ENCODE measurements at regions not wholly inside any gene's neighbourhood (a gene's known extent, or its start where the extent isn't known, plus 50 kb on each side); places are given as distances from the start of the nearest gene placed in this dataset.
"Not testable (repeated sequence)": the region's sequence is repeated elsewhere in the genome, so short reads cannot be mapped to it uniquely, and the experiment has no call there.

DNA sequence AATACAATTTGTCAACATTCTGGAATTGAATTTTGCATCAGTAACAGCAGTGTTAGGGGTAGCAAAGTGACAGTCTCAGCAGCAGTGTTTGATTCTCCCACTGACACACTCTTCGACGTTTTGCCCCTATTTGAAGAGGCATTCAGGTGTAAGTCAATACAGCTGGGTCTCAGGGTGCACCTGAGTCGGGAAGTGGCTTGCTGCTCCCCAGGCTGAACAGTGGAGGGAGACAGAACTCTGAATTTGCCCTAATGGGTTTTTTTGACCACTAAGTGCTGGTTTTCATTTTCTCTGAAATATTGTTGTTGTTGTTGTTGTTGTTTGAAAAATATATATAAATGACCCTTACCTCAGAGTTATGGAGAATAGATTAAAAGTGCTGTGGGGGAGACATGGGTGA, 223.2 kb downstream of the TLR4 start:
- intact Hi-C loops (cut with DNase I) = no loop called here
- ATAC-seq (no peak), DNase-seq (no peak)

DNA sequence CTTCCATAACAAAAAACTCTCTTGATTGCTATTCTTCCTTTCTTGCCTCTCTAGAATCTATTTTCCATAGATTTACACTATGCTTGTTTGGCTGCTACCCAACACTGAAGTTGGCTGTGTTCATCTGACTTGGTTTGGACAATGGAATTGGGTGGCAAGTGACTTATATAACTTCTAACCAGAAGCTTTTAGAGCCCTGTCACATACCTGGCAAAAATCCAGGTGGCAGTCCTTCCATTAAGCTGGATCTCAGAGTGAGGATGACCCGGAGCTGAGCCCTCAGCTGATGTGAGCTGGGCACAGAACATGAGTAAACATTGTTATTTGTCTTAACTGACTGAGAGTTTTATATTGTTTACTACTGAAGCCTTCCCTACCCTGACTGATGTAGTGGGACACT, 225.7 kb downstream of the TLR4 start:
- intact Hi-C loops (cut with DNase I) = no loop called here
- peak in 1 of 2 donors; percentile 23 for ATAC-seq
- DNase-seq = no peak

DNA sequence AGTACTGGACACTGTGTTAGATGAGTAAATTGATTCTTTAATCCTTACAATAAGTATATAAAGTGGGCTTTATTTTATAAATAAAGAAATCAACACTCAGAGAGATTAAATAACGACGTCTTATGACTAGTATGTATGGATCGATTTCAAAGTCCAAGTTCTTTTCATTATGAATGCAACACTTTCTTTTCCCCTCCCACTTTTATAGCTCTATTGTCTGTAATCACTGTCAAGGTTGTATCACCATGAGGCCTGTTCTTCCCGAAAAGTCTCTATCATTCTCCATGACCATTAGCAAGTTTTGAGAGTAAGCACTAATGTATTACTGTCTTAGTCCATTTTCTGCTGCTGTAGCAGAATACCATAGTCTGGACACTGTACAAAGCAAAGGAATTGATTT, 228.4 kb downstream of the TLR4 start:
- intact Hi-C loops (cut with DNase I) = no loop called here
- ATAC-seq (no peak), DNase-seq (no peak)

DNA sequence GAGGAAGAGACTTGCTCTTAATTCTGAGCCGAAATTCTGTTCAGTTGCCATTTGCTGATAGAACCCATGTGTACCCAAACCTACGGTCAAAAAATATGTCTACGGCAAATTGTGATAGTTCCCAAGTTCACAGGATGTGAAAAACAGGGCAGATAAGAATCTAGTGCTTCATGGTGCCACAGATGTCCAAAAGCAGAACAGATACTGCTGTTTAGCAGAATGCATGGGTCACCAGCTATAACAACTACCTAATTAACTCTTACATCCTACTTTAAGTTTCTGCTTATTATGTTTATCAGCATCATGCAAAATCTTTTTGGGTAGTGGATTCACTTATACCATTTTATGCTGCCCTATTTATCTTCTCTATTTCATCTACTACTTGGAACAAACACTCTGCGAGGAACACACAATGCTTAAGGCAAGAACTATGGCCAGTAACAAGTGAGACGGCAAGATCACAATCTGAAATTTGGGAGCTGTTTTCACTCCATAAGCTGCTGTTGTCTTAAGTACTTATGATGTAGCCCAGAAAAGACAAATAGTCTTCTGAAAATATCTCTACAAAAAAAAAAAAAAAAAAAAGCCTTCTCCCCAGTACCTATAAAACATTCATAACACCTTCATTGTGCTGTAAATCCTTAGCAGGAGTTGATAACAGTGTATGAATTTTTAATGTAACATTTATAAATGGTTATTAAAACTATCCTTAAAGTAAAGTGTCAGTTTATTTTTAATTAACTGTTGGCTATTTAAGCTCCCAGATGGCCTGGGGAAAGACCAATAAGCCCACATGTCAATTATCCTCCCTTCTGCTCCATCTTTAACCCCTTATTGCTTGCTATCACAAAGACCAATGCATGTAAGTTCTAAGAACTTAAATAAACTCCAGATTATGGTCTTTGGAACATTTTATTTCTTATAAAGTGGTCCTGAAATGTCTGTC, 232.3 kb downstream of the TLR4 start:
- no peak for ATAC-seq

DNA sequence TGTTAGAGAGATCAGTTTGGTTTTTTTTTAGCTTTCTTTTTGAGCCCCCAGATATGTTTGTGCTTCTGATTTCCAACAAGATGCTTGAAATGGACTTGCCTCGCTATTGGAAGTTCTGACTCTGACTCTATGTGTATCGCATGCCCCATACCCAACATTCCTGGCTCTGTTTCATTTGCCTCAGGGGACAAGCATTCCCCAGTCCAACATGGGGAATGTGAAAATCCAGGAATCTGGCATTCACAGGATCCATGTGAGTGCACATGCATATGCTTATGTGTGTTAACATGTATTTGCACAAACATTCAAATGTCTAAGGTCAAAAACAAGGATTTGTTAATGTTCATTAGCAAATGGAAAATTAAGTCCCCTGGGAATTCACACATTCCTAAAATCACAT, 233.9 kb downstream of the TLR4 start:
- ATAC-seq = no peak
- DNase-seq = no peak
- intact Hi-C loops (cut with DNase I) = no loop called here

More for the DNA sequence above, 232.3 kb downstream of the TLR4 start:
- DNase-seq = no peak
- intact Hi-C loops (cut with DNase I) = no loop called here

DNA sequence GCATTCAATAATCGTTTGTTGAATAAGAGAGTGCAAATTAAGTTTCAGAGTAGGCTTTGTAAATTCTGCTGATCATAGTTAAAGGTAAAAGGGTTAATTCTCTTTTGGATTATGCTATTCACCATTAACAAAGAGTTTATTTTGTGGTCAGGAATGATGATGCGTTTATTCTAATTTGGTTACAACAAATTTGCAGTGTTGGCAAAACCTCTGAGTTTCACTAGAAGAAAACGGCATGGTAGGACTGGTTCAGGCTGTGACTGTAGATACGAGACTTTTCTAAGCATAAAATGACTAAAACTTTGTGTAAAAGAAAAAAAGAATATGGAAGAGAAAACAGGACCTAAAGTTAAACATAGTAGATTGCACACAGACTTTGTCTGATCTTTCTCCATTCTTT, 234.7 kb downstream of the TLR4 start:
- ATAC-seq = no peak
- no peak for DNase-seq
- intact Hi-C loops (cut with DNase I) = no loop called here

DNA sequence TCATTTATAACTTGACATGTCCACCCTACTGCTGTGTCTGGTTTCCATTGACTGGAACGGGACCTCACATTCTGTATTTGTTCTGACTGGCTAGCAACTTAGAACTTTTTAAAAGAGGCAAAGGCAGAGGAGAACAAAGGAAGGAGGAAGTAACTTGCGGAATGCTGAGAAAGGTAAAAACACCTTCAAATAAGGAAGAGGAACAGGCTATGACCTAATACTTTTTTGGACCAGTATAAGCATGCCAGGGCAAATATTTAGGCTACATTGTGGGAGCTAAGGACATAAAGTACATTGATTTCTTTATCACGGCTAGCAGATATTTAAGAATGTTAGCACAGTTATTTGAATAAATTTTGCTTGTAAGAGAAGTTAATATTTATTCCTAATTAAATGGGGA, 240.5 kb downstream of the TLR4 start:
- intact Hi-C loops (cut with DNase I) = not testable (repeated sequence)

DNA sequence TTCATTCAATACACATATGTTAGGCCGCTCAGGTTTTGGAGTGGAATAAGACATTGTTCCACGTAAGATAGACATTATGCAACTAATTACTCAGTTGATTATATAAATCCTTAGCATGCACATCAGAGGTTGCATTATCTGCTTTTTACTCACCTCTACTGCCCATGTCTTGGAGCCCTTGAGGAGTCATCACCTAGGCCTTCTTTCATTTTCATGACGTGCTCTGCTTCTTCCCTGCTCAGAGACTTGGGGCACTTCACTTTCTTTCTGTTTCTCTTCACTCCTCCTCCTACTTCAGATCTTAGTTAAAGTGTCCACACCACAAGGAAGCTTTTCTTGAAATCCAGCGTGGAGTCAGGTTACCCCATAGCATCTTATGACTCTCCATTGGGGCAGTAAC, 241.1 kb downstream of the TLR4 start:
- intact Hi-C loops (cut with DNase I) = no loop called here
- DNase-seq (no peak), ATAC-seq (no peak)

More for the DNA sequence above, 240.5 kb downstream of the TLR4 start:
- not testable (repeated sequence) for DNase-seq, ATAC-seq

DNA sequence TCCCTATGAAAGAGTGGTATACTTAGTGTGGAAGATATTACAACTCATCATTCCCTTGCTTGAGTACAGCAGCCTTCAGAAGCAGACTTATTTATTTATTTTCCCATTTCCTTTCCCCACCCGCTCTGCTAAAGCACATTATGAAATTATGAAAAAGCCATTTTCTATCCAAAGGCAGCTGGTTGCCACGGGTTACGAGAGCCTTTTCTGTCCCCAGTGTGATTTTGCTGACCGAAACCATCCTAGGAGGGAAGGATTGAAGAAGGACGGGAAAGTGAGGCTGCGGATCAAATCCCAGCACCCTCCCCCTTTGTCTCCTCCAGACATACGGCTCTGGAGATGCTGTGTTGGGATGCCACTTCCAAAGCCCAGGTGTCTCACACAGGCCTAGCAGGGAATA, 246.9 kb downstream of the TLR4 start:
- no peak for ATAC-seq
- intact Hi-C loops (cut with DNase I) = no loop called here
- no peak for DNase-seq

DNA sequence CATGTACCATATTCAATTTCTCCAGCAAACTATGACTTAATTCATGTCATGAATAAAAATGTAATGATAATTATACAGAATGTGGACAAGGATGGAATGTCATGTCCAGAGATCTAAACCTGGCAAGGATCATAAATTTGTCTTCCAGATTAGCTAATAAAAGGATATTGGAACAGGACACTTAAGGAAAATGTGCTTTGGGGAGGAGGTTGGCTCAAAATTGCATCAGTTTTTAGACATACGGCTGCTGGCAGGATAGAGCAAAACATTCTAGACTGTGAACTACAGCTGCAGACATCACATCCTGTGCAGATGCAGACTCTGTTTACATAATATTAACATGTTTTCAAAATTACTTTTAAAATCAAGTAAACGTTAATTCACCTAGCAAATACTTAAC, 248.4 kb downstream of the TLR4 start:
- intact Hi-C loops (cut with DNase I) = no loop called here
- DNase-seq (no peak), ATAC-seq (no peak)

DNA sequence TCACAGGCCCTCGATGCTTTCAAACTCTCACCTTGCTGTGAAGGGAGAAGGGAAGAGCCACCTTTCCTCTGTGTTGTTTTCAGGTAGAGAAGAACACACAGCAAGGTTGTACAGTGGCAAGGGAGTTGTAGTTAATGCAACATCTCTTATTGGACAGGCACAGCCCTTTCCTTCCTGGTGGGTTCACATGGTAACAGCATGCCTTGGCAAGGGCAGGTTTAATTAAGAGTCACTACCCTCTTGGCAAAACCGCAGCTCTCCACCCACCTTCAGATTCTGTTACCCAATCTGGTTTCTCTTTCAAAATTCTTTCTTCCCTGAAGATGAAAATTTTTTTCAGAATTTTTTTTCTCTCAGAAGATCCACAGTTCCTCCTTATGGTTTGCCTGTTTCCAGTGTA, 253.1 kb downstream of the TLR4 start:
- ATAC-seq (peak; percentile 32 to 81), DNase-seq (no peak)
- intact Hi-C loops (cut with DNase I) = no loop called here

DNA sequence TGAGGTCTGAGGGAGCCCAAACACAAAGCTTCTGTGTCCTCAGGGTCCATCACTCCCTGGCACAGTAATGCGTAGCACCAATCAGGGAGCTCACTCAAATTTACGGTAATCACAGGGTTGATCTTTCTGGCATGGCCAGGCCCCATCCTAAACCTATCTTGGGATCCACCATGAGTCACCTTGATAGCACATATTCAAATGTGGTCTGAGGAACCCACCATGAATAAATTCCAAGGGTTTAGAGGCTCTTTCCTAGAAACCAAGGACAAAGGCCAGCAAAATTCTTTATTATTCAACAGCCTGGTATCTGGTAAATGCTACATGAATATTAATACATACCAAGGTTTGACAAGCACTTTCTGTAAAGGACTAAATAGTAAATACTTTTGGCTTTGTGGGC, 254.5 kb downstream of the TLR4 start:
- intact Hi-C loops (cut with DNase I) = no loop called here
- no peak for DNase-seq
- ATAC-seq = no peak

DNA sequence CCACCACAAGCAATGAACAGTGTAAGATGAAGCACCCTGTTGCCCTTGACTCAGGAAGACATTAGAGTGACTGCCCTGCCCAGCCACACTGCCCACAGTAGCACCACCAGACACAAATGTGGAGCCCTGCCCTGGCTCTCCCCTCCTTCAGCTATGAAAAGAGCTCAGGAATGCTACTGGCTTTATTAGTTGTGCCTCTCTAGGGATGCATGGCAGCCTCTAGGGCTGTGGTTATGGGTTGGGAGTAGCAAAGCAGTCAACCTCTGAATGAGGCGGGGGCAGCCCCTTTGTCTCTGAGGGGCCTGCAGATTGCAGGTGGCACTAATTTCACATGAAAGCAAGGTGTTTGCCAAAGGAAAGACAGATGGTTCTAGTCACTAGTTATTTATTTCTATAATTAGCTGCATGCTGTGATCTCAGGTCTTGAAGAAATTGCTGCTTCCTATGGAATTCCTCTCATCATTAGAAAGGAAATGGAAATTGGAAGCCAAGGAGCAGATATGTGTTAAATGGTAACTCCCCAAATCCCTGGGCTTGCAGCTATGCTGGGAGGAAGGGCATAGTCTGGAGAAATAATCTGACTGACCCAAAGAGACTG, 259.4 kb downstream of the TLR4 start:
- intact Hi-C loops (cut with DNase I) = no loop called here
- ATAC-seq = no peak
- no peak for DNase-seq

DNA sequence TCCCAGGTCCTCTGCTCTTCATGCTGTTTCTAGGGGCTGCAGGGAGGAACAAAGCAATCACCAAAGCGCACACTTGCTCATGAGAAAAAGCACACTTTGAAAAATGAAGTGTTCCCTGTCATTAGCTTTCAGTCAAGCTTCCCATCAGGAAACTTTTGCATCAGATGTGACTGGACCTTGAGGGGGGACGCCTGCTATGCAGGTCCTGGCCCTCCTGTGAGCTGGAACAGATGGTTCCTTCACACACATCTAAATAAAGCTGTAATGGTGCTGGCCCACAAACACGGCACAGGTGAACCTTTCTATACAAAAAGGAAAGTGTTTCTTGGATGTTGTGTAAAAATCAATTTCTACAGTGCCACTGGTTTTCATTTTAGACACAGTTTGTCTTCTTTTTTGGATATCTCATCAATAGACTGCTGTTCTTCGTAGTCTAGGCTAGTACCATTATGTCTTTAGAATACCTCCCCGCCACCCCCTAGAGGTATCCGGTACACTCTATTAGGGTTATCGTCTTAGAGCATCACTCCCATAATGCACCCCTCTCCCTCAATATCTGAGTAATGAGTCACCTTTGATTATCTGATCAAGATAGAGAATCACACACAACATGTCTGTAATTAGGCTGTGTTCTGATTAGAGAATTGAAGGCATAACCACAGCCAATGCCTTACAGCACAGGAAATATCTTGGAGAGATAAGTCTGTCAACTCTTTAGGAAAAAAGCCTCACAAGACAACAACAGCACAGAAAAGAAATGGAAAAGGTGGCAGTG, 266.3 kb downstream of the TLR4 start:
- ATAC-seq = no peak
- intact Hi-C loops (cut with DNase I) = no loop called here
- no peak for DNase-seq

DNA sequence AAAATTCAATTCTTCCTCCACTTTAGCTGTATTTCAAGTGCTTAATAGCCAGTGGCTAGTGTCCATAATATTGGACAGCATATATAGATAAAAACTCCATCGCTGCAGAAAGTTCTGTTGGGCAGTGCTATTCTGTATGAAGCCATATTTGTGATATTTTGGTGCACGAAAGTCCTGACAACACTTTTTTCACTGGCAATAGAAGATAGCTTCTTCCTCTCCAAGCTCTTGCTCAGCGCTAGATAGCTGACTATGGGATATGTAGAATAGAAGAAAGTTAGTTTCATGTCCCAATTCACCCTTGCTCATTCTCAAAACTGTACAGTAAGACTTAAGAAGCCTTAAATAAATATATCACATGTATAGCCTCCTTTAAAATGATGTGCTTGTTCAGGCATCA, 269.9 kb downstream of the TLR4 start:
- ATAC-seq = no peak
- intact Hi-C loops (cut with DNase I) = no loop called here
- no peak for DNase-seq

DNA sequence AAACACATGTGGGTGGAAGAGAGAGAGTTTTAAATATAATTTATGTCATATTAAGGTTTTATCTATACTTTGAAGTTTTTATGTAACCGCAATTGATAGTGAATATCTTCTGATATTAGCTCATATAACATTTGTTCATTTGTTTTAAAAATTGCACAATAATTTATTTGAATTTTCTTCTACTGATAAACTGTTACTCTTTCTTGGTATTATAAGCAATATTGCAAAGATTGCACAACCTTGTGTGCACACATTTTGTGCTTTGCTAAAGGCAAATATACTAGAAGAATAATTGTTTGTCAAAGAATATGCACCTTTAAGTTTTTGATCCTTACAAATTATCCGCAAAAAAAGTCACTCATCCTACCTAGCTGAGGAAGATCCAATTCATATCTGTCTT, 275.7 kb downstream of the TLR4 start:
- ATAC-seq (no peak), DNase-seq (no peak)
- intact Hi-C loops (cut with DNase I) = no loop called here

DNA sequence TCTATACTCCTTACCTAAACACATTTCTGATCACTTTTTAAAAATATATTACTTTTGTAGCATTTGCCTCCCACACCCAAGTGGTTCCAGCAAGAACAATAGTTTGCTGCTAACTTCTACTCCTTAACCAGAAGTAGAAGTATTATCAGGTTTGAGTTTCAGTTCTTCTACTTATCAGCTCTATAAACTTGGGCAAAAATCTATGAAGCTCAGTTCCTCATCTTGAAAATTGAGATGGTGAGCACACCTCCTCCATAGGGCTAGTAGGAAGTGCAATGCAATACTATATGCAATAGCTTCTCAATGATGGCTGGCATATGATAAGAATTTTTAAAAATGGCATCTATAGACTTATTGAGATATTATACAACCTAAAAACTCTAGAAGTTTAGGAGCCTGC, 283.7 kb downstream of the TLR4 start:
- ATAC-seq = no peak
- DNase-seq = no peak
- intact Hi-C loops (cut with DNase I) = no loop called here

DNA sequence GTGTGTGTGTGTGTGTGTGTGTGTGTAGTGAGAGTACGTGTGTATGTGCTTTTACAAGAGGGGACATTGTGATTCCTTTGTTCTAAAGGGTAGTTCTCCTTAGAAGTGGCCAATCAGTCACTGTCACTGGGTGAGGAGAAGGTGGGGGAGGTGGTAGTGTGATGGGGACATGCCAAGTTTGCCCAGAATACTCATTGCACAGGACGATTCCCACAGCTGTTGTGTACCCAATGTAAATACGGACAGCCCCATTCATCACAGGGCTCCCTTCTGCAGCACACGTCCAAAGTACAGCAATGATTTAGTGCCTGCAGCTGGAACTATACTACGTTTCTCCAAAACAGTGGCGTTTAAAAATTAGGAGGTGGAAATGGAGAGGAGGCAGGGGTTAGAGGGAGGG, 287.8 kb downstream of the TLR4 start:
- DNase-seq (no peak), ATAC-seq (no peak)
- intact Hi-C loops (cut with DNase I) = no loop called here

DNA sequence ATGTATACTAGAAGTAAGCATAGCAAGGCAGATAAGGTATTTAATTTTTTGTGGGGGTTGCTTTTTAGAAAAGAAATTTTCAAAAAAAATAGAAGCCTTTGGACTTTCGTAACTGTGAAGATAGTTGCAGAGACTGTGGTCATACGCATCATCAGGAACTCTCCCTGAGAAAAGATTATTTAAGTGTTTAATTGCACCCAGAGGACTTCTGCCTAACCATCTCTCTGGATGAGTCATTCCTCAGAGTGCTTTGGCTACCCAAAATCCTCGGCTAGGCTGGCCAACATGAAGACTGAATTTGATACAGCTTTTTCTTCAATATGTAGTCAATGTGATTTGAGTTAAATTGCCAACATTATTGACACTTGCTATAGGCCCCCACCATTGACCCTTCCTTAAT, 296.4 kb downstream of the TLR4 start:
- no peak for ATAC-seq
- no peak for DNase-seq
- intact Hi-C loops (cut with DNase I) = no loop called here

DNA sequence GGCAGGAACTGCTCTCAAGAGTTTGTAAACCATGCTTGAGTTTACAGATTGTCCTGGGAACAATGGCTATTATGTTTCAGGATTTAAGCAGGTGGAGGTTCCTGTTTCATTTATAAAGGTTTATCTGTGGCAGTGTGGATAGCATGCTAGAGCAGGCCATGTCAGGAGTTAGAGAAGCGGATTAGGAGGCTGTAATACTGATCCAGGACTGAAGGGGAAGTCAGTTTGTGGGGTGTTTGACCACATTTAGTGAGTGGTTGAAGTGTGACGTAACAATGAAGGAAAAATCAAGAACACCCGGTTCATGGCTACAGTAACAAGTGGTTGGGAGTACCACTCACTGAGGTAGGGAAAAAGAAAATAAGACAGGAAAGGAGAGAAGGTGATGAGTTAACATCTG, 299.0 kb downstream of the TLR4 start:
- ATAC-seq = no peak
- DNase-seq = no peak
- intact Hi-C loops (cut with DNase I) = no loop called here
